DMS53 (cell line): ENCODE measurements at regions not wholly inside any gene's neighbourhood (a gene's known extent, or its start where the extent isn't known, plus 50 kb on each side); places are given as distances from the start of the nearest gene placed in this dataset.

Experiments used
- DNase-seq: peaks from one replicate; lab custom pipeline; 2025; lab: John Stamatoyannopoulos, UW

- no peak for DNase-seq
These were observed 54.5 kb upstream of the C1QTNF7 start for GRCh38 chr4:15373363-15373762.

GRCh38 chr4:15374656-15375055 lies 53.2 kb upstream of the C1QTNF7 start:
- DNase-seq, result no peak

GRCh38 chr4:15375667-15376066 lies 52.2 kb upstream of the C1QTNF7 start:
- no peak for DNase-seq

GRCh38 chr4:15376145-15376544 lies 51.7 kb upstream of the C1QTNF7 start:
- DNase-seq, result no peak

- DNase-seq, result peak; percentile 48
These were observed 51.2 kb upstream of the C1QTNF7 start for GRCh38 chr4:15376594-15376993.
